ENCODE measurements at regions not wholly inside any gene's neighbourhood (a gene's known extent, or its start where the extent isn't known, plus 50 kb on each side); places are given as distances from the start of the nearest gene placed in this dataset.
"Not testable (repeated sequence)": the region's sequence is repeated elsewhere in the genome, so short reads cannot be mapped to it uniquely, and the experiment has no call there.

- DNase-seq: no peak
Observed at GRCh38 chr13:78540058-78540457, 63.3 kb downstream of the POU4F1 start.

- DNase-seq: not testable (repeated sequence)
Observed at GRCh38 chr13:78526044-78526443, 77.3 kb downstream of the POU4F1 start.

- DNase-seq: no peak
Observed at GRCh38 chr13:78524936-78525335, 78.4 kb downstream of the POU4F1 start.

- DNase-seq: no peak
Observed at GRCh38 chr13:78521091-78521490, 82.3 kb downstream of the POU4F1 start.

GRCh38 chr13:78520425-78520824 lies 82.9 kb downstream of the POU4F1 start:
- DNase-seq: no peak

GRCh38 chr13:78518482-78518881 lies 84.9 kb downstream of the POU4F1 start:
- DNase-seq: not testable (repeated sequence)

GRCh38 chr13:78499802-78500201 lies 103.5 kb downstream of the POU4F1 start:
- no peak for DNase-seq

GRCh38 chr13:78497702-78498355 lies 105.5 kb downstream of the POU4F1 start:
- DNase-seq: no peak

- no peak for DNase-seq
Observed at GRCh38 chr13:78491978-78492377, 111.4 kb downstream of the POU4F1 start.

- DNase-seq: not testable (repeated sequence)
Observed at GRCh38 chr13:78490225-78490624, 113.1 kb downstream of the POU4F1 start.

- no peak for DNase-seq
Observed at GRCh38 chr13:78487707-78488106, 115.6 kb downstream of the POU4F1 start.

GRCh38 chr13:78485803-78486202 lies 117.5 kb downstream of the POU4F1 start:
- DNase-seq: no peak

GRCh38 chr13:78478183-78478582 lies 125.2 kb downstream of the POU4F1 start:
- DNase-seq: no peak

- no peak for DNase-seq
Observed at GRCh38 chr13:78476910-78477309, 126.4 kb downstream of the POU4F1 start.

- no peak for DNase-seq
Observed at GRCh38 chr13:78468621-78469020, 134.7 kb downstream of the POU4F1 start.

- DNase-seq: no peak
Observed at GRCh38 chr13:78465250-78465649, 138.1 kb downstream of the POU4F1 start.

GRCh38 chr13:78460176-78460575 lies 143.2 kb downstream of the POU4F1 start:
- DNase-seq: no peak

GRCh38 chr13:78443839-78444238 lies 159.5 kb downstream of the POU4F1 start:
- DNase-seq: no peak

GRCh38 chr13:78437781-78438180 lies 165.6 kb downstream of the POU4F1 start:
- no peak for DNase-seq

- DNase-seq: no peak
Observed at GRCh38 chr13:78436311-78436710, 167.0 kb downstream of the POU4F1 start.

- DNase-seq: no peak
Observed at GRCh38 chr13:78431328-78431727, 172.0 kb downstream of the POU4F1 start.

GRCh38 chr13:78430811-78431210 lies 172.5 kb downstream of the POU4F1 start:
- DNase-seq: no peak

- no peak for DNase-seq
Observed at GRCh38 chr13:78430166-78430791, 173.1 kb downstream of the POU4F1 start.

- no peak for DNase-seq
Observed at GRCh38 chr13:78428646-78429045, 174.7 kb downstream of the POU4F1 start.

- DNase-seq: no peak
Observed at GRCh38 chr13:78426183-78426582, 177.2 kb downstream of the POU4F1 start.
